GM19351 (cell line): ENCODE measurements at regions not wholly inside any gene's neighbourhood (a gene's known extent, or its start where the extent isn't known, plus 50 kb on each side); places are given as distances from the start of the nearest gene placed in this dataset.

Experiments
- ATAC-seq: cut with Tn5 transposase; IDR thresholded peaks from one replicate; pipeline ENCODE4 v1.9.1; 2021; ENCODE audit warnings: mild to moderate bottlenecking, moderate library complexity; ENCODE audit not compliant: unreplicated experiment

DNA sequence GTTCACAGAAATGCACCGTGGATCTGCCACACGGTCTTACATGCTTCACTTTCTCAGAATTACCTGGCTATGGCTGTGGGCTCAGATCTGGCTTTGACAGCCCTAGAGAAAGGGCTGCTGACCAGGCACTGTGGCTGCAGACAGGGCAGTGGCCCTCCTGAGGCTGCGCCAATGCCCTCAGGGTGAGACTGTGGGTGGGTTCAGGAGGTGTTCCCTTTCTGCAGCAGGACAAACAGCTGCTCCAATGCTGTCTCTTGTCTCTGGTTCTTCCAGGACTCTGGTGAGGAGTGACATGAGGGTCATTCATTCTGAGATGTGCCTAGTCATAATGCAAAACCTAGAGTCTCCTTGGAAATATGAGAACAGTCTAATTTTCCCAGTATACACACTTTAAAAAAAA lies 90.5 kb upstream of the SMIM21 start:
- no peak for ATAC-seq

DNA sequence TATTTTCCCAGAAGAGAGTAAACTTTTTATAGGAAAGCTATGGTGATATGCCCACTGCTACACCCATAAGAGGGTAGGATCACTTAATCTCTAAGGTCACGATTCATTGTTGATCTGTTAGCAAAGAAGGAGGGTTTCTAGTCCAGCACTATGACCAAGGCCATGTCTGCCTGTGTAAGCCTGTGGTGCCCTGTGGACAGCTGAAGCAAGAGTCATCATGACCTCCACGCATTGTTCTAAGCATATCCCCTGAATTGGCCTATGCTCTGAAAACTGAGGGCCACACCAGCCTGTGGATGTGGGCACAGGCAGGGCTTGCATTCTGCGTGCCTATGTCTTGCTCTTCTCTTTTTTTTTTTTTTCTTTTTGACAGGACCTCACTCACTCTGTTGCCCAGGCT lies 89.8 kb upstream of the SMIM21 start:
- no peak for ATAC-seq

- ATAC-seq: no peak
Observed at GRCh38 chr18:75507636-75508035, 80.1 kb upstream of the SMIM21 start.

- no peak for ATAC-seq
Observed at GRCh38 chr18:75506913-75507312, 79.4 kb upstream of the SMIM21 start.

- ATAC-seq: no peak
Observed at GRCh38 chr18:75504469-75504868, 77.0 kb upstream of the SMIM21 start.

DNA sequence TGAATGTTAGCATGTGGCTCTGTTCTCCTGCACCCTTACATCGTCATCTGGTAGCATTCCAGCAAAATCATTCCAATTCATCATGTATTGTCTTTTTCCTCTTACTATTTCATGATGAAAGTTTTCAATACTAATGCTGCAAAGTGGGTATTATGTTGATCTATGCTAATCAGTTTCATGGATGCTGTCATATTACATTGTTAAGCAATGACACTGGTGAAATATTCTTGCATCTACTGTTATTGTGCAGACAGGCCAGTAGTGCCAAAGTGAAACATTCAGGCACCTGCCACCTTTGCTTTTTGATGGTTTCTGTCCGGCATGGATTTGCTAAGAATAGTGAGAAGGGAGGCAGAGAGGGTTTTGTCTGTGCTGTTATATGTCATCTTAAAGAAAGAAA lies 76.1 kb upstream of the SMIM21 start:
- ATAC-seq: no peak

DNA sequence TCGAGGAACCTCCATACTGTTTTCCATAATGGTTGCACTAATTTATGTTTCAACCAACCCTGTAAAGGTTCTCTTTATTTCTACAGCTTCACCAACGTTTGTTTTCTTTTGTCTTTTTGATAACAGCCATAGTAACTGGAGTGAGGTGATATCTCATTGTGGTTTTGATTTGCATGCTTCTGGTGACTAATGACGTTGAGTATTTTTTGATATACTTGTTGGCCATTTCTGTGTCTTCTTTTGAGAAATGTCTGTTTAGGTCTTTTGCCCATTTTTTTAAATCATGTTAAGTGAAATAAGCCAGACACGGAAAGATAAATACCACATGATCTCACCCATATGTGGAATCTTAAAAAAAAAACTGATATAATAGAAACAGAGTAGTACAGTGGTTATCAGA lies 74.8 kb upstream of the SMIM21 start:
- no peak for ATAC-seq

GRCh38 chr18:75500545-75500944 lies 73.0 kb upstream of the SMIM21 start:
- ATAC-seq: no peak

DNA sequence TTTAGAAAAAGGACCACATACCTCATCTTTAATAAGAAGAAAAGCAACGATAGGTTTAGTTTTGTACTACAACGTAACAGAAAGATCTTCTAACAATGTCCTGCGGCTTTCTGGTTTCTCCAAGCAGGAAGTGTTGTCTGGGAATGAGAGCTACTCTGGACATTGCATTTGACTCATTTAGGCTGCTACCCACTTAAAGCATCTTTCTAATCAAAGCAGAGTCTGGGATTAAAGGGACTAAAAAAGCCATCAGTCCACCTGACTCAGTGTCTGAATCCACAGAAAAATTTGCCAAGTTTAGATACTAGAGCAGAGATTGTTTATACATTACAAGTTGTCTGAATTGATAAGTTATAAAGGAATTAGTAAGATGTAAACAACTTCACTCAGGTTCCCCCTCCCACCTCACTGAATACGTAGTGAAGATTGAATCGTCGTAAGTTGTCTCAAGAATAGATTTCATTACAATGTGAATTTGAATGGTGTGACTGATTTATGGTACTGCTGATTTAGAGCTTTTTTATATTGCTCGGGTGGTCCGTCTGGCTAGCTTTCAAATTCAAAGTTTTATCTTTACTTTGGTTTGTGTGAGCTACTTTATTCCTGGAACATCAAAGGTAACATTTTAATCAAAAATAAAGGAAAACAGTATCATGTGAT lies 70.2 kb upstream of the SMIM21 start:
- ATAC-seq: no peak

DNA sequence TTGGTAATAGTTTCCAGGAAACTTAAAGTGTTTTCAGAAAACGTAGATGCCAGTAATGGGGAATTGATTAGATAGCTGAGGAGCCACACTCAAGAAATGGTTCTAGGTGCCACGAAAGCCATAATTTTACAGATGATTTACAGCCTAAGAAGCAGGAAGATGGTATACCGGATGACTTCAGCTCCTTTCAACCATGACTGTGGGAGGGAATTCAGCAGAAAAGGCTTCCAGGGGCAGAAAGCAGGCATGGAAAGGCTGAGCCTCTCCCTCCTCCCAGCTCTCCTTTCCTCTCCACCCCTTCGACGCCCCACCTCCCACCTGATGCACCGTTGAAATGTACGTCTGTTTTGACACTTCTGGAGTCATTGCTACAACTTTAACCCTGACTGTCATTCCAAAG lies 68.6 kb upstream of the SMIM21 start:
- no peak for ATAC-seq

DNA sequence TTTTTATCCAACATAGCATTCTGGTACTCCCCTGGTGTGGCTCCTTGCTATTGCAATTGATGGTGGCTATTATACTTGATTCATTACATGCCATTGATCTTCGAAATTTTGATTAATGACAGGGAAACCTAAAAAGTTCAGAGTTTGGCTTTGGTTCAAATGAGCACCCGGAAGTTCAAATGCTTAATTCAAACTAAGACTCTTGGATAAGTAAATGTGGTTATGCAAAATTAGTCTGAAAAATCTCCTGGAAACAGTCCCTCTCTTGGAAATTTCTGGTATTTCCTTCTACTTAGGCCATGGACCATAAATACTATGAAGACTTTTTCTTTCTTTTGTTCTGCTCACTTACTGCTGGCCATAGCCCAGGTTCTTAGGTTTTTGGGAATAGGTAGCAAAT lies 65.3 kb upstream of the SMIM21 start:
- no peak for ATAC-seq

- no peak for ATAC-seq
Observed at GRCh38 chr18:75491361-75491760, 63.9 kb upstream of the SMIM21 start.

GRCh38 chr18:75489493-75490190 lies 62.1 kb upstream of the SMIM21 start:
- ATAC-seq: no peak

- ATAC-seq: no peak
Observed at GRCh38 chr18:75483662-75484061, 56.2 kb upstream of the SMIM21 start.

DNA sequence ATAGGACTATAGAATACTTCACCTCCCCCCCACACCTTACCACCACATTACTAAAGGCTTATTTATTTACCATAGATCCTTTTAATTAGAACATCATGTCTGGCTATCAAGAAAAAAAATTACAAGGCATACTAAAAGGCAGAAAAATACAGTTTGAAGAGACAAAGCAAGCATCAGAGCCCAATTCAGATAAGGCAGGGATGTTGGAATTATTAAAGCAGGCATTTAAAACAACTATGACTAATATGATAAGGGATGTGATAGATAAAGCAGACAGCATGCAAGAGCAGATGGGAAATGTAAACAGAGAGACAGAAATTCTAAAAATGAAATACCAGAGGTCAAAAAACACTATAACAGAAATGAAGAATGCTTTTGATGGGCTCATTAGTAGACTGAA lies 55.4 kb upstream of the SMIM21 start:
- no peak for ATAC-seq

GRCh38 chr18:75480487-75480886 lies 53.0 kb upstream of the SMIM21 start:
- ATAC-seq: no peak

DNA sequence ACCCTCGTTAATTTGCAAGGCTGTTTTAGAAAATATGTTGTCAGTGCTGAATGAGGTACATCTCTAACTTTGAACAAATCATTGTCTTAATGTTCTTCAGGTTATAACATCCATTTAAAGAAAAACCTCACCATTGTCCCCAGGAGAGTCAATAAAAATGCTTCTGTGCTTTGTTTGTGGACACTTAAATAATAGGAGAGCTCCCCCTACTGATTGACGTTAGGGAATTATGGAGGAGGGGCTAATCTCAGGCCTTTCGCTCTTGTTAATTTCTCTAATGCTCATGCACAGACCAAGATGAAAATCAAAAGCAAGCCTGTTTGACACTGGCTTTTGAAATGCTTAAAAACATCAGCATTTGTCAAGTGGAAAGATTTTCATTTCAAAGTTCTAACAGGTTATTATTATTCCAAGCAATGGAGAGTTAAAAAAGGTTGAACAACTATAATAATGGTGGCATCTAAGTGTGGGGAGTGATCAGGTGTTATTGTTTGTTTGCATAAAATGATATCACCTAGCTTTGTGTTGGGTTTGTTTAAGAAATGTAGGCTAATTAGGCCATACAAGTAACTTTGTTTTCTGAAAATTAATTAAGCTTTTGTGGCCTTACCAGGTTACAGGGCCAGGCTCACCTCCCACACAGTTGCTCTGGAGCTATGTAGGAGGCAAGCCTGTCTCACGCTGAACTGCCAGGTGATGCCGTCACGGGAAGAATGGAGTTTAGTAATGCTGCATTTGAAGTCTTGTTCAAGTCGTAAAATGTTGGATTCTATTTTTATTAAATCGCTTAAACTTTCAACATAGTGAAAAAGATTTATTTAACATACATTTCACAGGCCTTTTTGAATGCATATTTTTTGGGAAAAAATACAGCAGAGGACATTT lies 51.7 kb upstream of the SMIM21 start:
- peak; percentile 83 for ATAC-seq

DNA sequence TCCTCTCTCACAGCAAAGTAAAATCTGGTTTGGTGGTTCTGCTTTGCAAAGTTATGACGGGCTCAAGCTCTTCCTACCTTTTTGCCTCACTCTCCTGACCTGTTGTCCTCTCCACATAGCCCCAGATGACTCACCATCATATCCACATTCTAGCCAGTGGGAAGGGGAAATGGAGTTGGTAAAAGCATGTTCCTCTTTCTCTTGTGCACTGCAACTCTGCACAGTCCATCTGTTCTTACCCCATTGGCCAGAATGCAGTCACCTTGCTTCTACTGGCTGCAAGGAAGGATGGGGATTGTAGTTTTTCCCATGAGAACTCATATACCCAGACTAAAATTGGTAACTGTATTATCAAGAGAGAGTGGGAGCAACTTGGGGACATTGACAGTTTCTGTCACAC lies 50.4 kb upstream of the SMIM21 start:
- ATAC-seq: peak; percentile 52
